ENCODE measurements at regions not wholly inside any gene's neighbourhood (a gene's known extent, or its start where the extent isn't known, plus 50 kb on each side); places are given as distances from the start of the nearest gene placed in this dataset.
A peak's percentile ranks its signal among the peaks of the same experiment; 100 is the strongest.

- H3K4me3 ChIP-seq (ENCODE audit: low read depth, low read length), result no peak overlapping the region
- peak; percentile 63 for TF ChIP-seq CTCF (IDR thresholded peaks at IDR 0.05; ENCODE audit: insufficient read depth, low read depth, low read length, missing control alignments)
- peak; percentile 58 for DNase-seq (ENCODE audit: low read depth)
These were observed 87.3 kb upstream of the TES start for GRCh38 chr7:116122972-116123595.

GRCh38 chr7:116128139-116128538, 82.2 kb upstream of the TES start:
- TF ChIP-seq CTCF (IDR thresholded peaks at IDR 0.05; ENCODE audit: insufficient read depth, low read depth, low read length, missing control alignments), result no peak
- no peak for DNase-seq (ENCODE audit: low read depth)
- no peak overlapping the region for H3K4me3 ChIP-seq (ENCODE audit: low read depth, low read length)

GRCh38 chr7:116135306-116135705, 75.0 kb upstream of the TES start:
- no peak for DNase-seq (ENCODE audit: low read depth)
- H3K4me3 ChIP-seq (ENCODE audit: low read depth, low read length), result no peak overlapping the region
- TF ChIP-seq CTCF (IDR thresholded peaks at IDR 0.05; ENCODE audit: insufficient read depth, low read depth, low read length, missing control alignments), result no peak

- TF ChIP-seq CTCF (IDR thresholded peaks at IDR 0.05; ENCODE audit: insufficient read depth, low read depth, low read length, missing control alignments), result peak; percentile 67
- DNase-seq (ENCODE audit: low read depth), result peak; percentile 72
- no peak overlapping the region for H3K4me3 ChIP-seq (ENCODE audit: low read depth, low read length)
These were observed 72.0 kb upstream of the TES start for GRCh38 chr7:116138202-116138801.

GRCh38 chr7:116139007-116139406, 71.3 kb upstream of the TES start:
- TF ChIP-seq CTCF (IDR thresholded peaks at IDR 0.05; ENCODE audit: insufficient read depth, low read depth, low read length, missing control alignments), result no peak
- no peak overlapping the region for H3K4me3 ChIP-seq (ENCODE audit: low read depth, low read length)
- DNase-seq (ENCODE audit: low read depth), result no peak

- H3K4me3 ChIP-seq (ENCODE audit: low read depth, low read length), result no peak overlapping the region
- no peak for DNase-seq (ENCODE audit: low read depth)
- no peak for TF ChIP-seq CTCF (IDR thresholded peaks at IDR 0.05; ENCODE audit: insufficient read depth, low read depth, low read length, missing control alignments)
These were observed 70.5 kb upstream of the TES start for GRCh38 chr7:116139807-116140206.

- no peak for TF ChIP-seq CTCF (IDR thresholded peaks at IDR 0.05; ENCODE audit: insufficient read depth, low read depth, low read length, missing control alignments)
- no peak overlapping the region for H3K4me3 ChIP-seq (ENCODE audit: low read depth, low read length)
- no peak for DNase-seq (ENCODE audit: low read depth)
These were observed 68.0 kb upstream of the TES start for GRCh38 chr7:116142374-116142773.

Data from GM12865 (cell line).